Astrocyte (in vitro differentiated cells and primary cell): ENCODE measurements at regions not wholly inside any gene's neighbourhood (a gene's known extent, or its start where the extent isn't known, plus 50 kb on each side); places are given as distances from the start of the nearest gene placed in this dataset.

Source experiments
- DNase-seq: peaks from one replicate; pipeline ENCODE4 v3.0.0-alpha.2; 2010; ENCODE audit warnings: low read depth
- FAIRE-seq: peaks from 2 replicates; lab custom pipeline; 2011; peaks lifted over from hg19 to GRCh38; lab: Jason Lieb, UNC
- H2AFZ ChIP-seq: 2 replicates; pipeline ENCODE4 v1.6.0; 2012; ENCODE audit warnings: low read depth, low read length, inconsistent platforms
- H3K27ac ChIP-seq: 2 replicates; pipeline ENCODE4 v1.5.1; 2011; ENCODE audit warnings: low read depth, low read length, inconsistent platforms
- H3K27me3 ChIP-seq: 2 replicates; pipeline ENCODE4 v1.6.0; 2011; ENCODE audit warnings: low read length, inconsistent platforms; ENCODE audit not compliant: insufficient read depth
- H3K36me3 ChIP-seq: 2 replicates; pipeline ENCODE4 v1.5.1; 2011; ENCODE audit warnings: low read length, inconsistent platforms; ENCODE audit not compliant: insufficient read depth
- H3K4me1 ChIP-seq: 2 replicates; pipeline ENCODE4 v1.5.1; 2011; ENCODE audit warnings: low read length, inconsistent platforms; ENCODE audit not compliant: insufficient read depth
- H3K4me2 ChIP-seq: 2 replicates; pipeline ENCODE4 v1.6.0; 2012; ENCODE audit warnings: low read length, inconsistent platforms
- H3K4me3 ChIP-seq: 2 replicates; pipeline ENCODE4 v1.5.1; 2011; ENCODE audit warnings: low read depth, mild to moderate bottlenecking, low read length, inconsistent platforms; ENCODE audit not compliant: insufficient read depth
- H3K79me2 ChIP-seq: 2 replicates; pipeline ENCODE4 v1.6.0; 2012; ENCODE audit warnings: mild to moderate bottlenecking, low read length, inconsistent platforms; ENCODE audit not compliant: insufficient read depth
- H3K9ac ChIP-seq: 2 replicates; pipeline ENCODE4 v1.6.0; 2012; ENCODE audit warnings: mild to moderate bottlenecking, low read length, inconsistent platforms
- H3K9me3 ChIP-seq: 2 replicates; pipeline ENCODE4 v1.5.1; 2012; ENCODE audit warnings: low read depth, mild to moderate bottlenecking, low read length, inconsistent platforms; ENCODE audit not compliant: insufficient read depth
- H4K20me1 ChIP-seq: 2 replicates; pipeline ENCODE4 v1.6.0; 2012; ENCODE audit warnings: low read length, inconsistent platforms; ENCODE audit not compliant: insufficient read depth
- H3K27ac Mint-ChIP-seq: one replicate; pipeline ENCODE4 v1.8.0; 2021; ENCODE audit warnings: mild to moderate bottlenecking, mixed read lengths; ENCODE audit not compliant: unreplicated experiment
- H3K27me3 Mint-ChIP-seq: one replicate; pipeline ENCODE4 v1.8.0; 2021; ENCODE audit warnings: low read depth, mixed read lengths; ENCODE audit not compliant: unreplicated experiment
- H3K36me3 Mint-ChIP-seq: one replicate; pipeline ENCODE4 v1.8.0; 2021; ENCODE audit warnings: low read depth, mixed read lengths; ENCODE audit not compliant: unreplicated experiment
- H3K4me1 Mint-ChIP-seq: one replicate; pipeline ENCODE4 v1.8.0; 2021; ENCODE audit warnings: low read depth, mixed read lengths; ENCODE audit not compliant: unreplicated experiment
- H3K4me3 Mint-ChIP-seq: one replicate; pipeline ENCODE4 v1.8.0; 2021; ENCODE audit warnings: mild to moderate bottlenecking, moderate library complexity, mixed read lengths; ENCODE audit not compliant: unreplicated experiment
- H3K9me3 Mint-ChIP-seq: one replicate; pipeline ENCODE4 v1.8.0; 2021; ENCODE audit warnings: mild to moderate bottlenecking, mixed read lengths; ENCODE audit not compliant: unreplicated experiment
- EZH2 ChIP-seq: IDR thresholded peaks from 2 replicates; pipeline ENCODE4 v1.6.1; 2012; ENCODE audit warnings: mild to moderate bottlenecking, low read length, inconsistent platforms; ENCODE audit not compliant: insufficient read depth
- TF ChIP-seq, protein P1 (sequence below): IDR thresholded peaks from 2 replicates; pipeline ENCODE4 v1.5.1; 2011; ENCODE audit warnings: low read depth, mild to moderate bottlenecking, inconsistent platforms, low read length, moderate library complexity; ENCODE audit not compliant: insufficient read depth

- Mint-ChIP-seq H3K27me3 (peaks cover 5% of the 10 kb centered on the region), H3K4me1 (peaks cover 4% of the 10 kb centered on the region), H3K4me3 (no peak overlapping the region), H3K9me3 (no peaks in the 10 kb centered on the region), H3K27ac (no peak overlapping the region), H3K36me3 (no peaks in the 10 kb centered on the region)
- no peaks in the 10 kb centered on the region for H3K4me1 ChIP-seq
- no peak overlapping the region for H3K27ac ChIP-seq
- H3K36me3 ChIP-seq, result no peaks in the 10 kb centered on the region
- no peak overlapping the region for H3K9ac ChIP-seq
- no peaks in the 10 kb centered on the region for H4K20me1 ChIP-seq
- no peak for TF ChIP-seq EZH2
- TF ChIP-seq, protein P1, sequence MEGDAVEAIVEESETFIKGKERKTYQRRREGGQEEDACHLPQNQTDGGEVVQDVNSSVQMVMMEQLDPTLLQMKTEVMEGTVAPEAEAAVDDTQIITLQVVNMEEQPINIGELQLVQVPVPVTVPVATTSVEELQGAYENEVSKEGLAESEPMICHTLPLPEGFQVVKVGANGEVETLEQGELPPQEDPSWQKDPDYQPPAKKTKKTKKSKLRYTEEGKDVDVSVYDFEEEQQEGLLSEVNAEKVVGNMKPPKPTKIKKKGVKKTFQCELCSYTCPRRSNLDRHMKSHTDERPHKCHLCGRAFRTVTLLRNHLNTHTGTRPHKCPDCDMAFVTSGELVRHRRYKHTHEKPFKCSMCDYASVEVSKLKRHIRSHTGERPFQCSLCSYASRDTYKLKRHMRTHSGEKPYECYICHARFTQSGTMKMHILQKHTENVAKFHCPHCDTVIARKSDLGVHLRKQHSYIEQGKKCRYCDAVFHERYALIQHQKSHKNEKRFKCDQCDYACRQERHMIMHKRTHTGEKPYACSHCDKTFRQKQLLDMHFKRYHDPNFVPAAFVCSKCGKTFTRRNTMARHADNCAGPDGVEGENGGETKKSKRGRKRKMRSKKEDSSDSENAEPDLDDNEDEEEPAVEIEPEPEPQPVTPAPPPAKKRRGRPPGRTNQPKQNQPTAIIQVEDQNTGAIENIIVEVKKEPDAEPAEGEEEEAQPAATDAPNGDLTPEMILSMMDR, result no peak
- FAIRE-seq (no peak), DNase-seq (no peak)
- H3K79me2 ChIP-seq, result no peaks in the 10 kb centered on the region
- no peaks in the 10 kb centered on the region for H3K27me3 ChIP-seq
- H3K4me2 ChIP-seq, result no peak overlapping the region
- H2AFZ ChIP-seq, result no peak overlapping the region
- H3K9me3 ChIP-seq, result no peaks in the 10 kb centered on the region
- no peak overlapping the region for H3K4me3 ChIP-seq
These were observed 50.7 kb upstream of the EDARADD start for GRCh38 chr1:236343246-236343870.

DNA sequence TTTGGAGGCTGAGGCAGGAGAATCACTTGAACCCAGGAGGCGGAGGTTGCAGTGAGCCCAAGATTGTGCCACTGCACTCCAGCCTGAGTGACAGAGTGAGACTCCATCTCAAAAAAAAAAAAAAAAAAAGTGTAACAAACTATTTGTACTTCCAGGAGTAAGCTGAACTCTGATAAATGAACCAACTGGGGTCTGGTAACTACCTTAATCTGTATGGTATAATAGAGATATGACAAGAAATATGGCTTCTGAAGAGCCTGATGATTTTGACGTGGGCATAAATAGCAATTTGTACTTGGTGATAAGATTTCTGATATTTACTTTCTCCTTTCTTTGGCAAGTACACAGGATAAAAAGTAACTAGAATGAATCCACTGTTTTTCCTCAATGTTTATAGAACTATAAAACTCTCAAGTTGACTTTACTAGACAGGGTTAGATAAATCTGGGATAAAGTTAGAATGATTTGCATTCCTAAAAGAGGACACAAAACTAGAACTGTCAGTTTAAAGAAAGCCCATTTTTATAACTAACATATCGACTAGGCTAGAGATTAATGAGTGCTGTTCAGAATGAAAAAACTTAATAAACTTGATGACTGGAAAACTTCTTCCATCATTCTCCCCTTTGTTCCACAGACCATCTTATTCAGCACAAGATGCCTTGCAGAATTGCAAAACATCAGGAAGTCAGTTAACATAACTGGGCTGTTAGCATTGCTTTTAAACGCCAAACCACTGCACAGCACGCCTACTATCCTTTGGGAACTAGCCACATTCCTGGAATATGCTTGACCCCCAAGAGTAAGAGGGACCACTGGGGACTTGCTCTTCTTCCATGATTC is 51.5 kb upstream of the EDARADD start:
- H3K9me3 Mint-ChIP-seq, result no peaks in the 10 kb centered on the region
- H3K27ac Mint-ChIP-seq, result no peak overlapping the region
- FAIRE-seq, result no peak
- Histone ChIP-seq H3K27me3 (no peaks in the 10 kb centered on the region), H3K9ac (no peak overlapping the region), H3K36me3 (no peaks in the 10 kb centered on the region), H3K27ac (no peak overlapping the region), H2AFZ (no peak overlapping the region), H3K4me2 (no peak overlapping the region), H3K4me1 (no peaks in the 10 kb centered on the region), H3K9me3 (no peaks in the 10 kb centered on the region), H3K4me3 (no peak overlapping the region), H3K79me2 (no peaks in the 10 kb centered on the region), H4K20me1 (no peaks in the 10 kb centered on the region)
- no peaks in the 10 kb centered on the region for H3K36me3 Mint-ChIP-seq
- DNase-seq, result no peak
- TF ChIP-seq, protein P1, result no peak
- no peak for TF ChIP-seq EZH2
- H3K4me1 Mint-ChIP-seq, result peaks cover 4% of the 10 kb centered on the region
- H3K27me3 Mint-ChIP-seq, result peaks cover 5% of the 10 kb centered on the region
- no peak overlapping the region for H3K4me3 Mint-ChIP-seq

- Histone ChIP-seq H3K4me3 (no peak overlapping the region), H3K36me3 (no peaks in the 10 kb centered on the region), H4K20me1 (no peaks in the 10 kb centered on the region), H3K9ac (no peak overlapping the region), H3K27ac (no peak overlapping the region), H3K4me2 (no peak overlapping the region), H3K4me1 (no peaks in the 10 kb centered on the region), H2AFZ (no peak overlapping the region), H3K79me2 (no peaks in the 10 kb centered on the region), H3K27me3 (no peaks in the 10 kb centered on the region), H3K9me3 (no peaks in the 10 kb centered on the region)
- H3K4me1 Mint-ChIP-seq, result peaks cover 4% of the 10 kb centered on the region
- no peaks in the 10 kb centered on the region for H3K9me3 Mint-ChIP-seq
- H3K27me3 Mint-ChIP-seq, result peaks cover 5% of the 10 kb centered on the region
- TF ChIP-seq, protein P1, result no peak
- TF ChIP-seq EZH2, result no peak
- DNase-seq (no peak), FAIRE-seq (no peak)
- H3K36me3 Mint-ChIP-seq, result no peaks in the 10 kb centered on the region
- no peak overlapping the region for H3K27ac Mint-ChIP-seq
- no peak overlapping the region for H3K4me3 Mint-ChIP-seq
These were observed 52.8 kb upstream of the EDARADD start for GRCh38 chr1:236341298-236341697.
